CD4-positive, CD25-positive, alpha-beta regulatory T cell (primary cell): ENCODE measurements at regions not wholly inside any gene's neighbourhood (a gene's known extent, or its start where the extent isn't known, plus 50 kb on each side); places are given as distances from the start of the nearest gene placed in this dataset.

Experiments
- ATAC-seq, 2 donors: fragments of 150-1000 bp; cut with Tn5 transposase; one replicate each; pipeline ENCODE4 v1.10.0; 2021; ENCODE audit warnings: low read depth in 2 of 2, moderate number of reproducible peaks in 2 of 2, moderate library complexity in 1 of 2
- DNase-seq, 3 donors: peaks; one replicate each; pipeline versions ENCODE4 v3.0.0 to v3.0.0-alpha.2; 2012 to 2022; ENCODE audit warnings: mixed read lengths in 1 of 3
- H3K27ac ChIP-seq: one replicate; pipeline ENCODE4 v1.7.0; 2013; ENCODE audit warnings: mild to moderate bottlenecking, low read length; ENCODE audit not compliant: insufficient read depth, poor library complexity, severe bottlenecking
- H3K27me3 ChIP-seq: one replicate; pipeline ENCODE4 v1.7.0; 2013; ENCODE audit warnings: low read length; ENCODE audit not compliant: control insufficient read depth, insufficient read depth
- H3K36me3 ChIP-seq: one replicate; pipeline ENCODE4 v1.7.0; 2013; ENCODE audit warnings: mild to moderate bottlenecking, low read length, moderate library complexity; ENCODE audit not compliant: control insufficient read depth, insufficient read depth
- H3K4me1 ChIP-seq: 2 replicates; pipeline ENCODE4 v1.7.0; 2013; ENCODE audit warnings: mild to moderate bottlenecking, low read length; ENCODE audit not compliant: insufficient read depth, control insufficient read depth, poor library complexity, severe bottlenecking
- H3K4me3 ChIP-seq: one replicate; pipeline ENCODE4 v1.7.0; 2013; ENCODE audit warnings: low read depth, mild to moderate bottlenecking, low read length, moderate library complexity
- H3K9me3 ChIP-seq, 2 experiments: 1 replicate in 1 of 2; 2 replicates in 1 of 2; pipeline ENCODE4 v1.7.0; 2013; ENCODE audit warnings: low read length in 2 of 2, mild to moderate bottlenecking in 1 of 2, moderate library complexity in 1 of 2; ENCODE audit not compliant: control insufficient read depth in 2 of 2
- H3K27ac Mint-ChIP-seq, 3 donors: one replicate each; pipeline ENCODE4 v1.8.0; 2020 to 2022; ENCODE audit warnings: mild to moderate bottlenecking in 3 of 3, mixed read lengths in 3 of 3, moderate library complexity in 2 of 3
- H3K27me3 Mint-ChIP-seq: one replicate; pipeline ENCODE4 v1.8.0; 2022; ENCODE audit warnings: mild to moderate bottlenecking, mixed read lengths
- H3K36me3 Mint-ChIP-seq: one replicate; pipeline ENCODE4 v1.8.0; 2020; ENCODE audit warnings: mixed read lengths
- H3K4me1 Mint-ChIP-seq, 4 donors: one replicate each; pipeline ENCODE4 v1.8.0; 2020 to 2022; ENCODE audit warnings: mixed read lengths in 4 of 4, mild to moderate bottlenecking in 1 of 4
- H3K4me3 Mint-ChIP-seq, 4 donors: one replicate each; pipeline ENCODE4 v1.8.0; 2020 to 2022; ENCODE audit warnings: mild to moderate bottlenecking in 4 of 4, mixed read lengths in 4 of 4, moderate library complexity in 3 of 4
- H3K9me3 Mint-ChIP-seq, 7 donors: one replicate each; pipeline ENCODE4 v1.8.0; 2020 to 2022; ENCODE audit warnings: mixed read lengths in 7 of 7, mild to moderate bottlenecking in 3 of 7, moderate library complexity in 2 of 7

GRCh38 chr1:219987325-219987724, 59.0 kb upstream of the SLC30A10 start:
- no peaks in the 10 kb centered on the region for H3K4me1 ChIP-seq
- peaks cover 52% of the 10 kb centered on the region for H3K36me3 ChIP-seq
- Mint-ChIP-seq H3K36me3 (peaks cover 26% of the 10 kb centered on the region), H3K9me3 (no peaks in the 10 kb centered on the region), H3K27me3 (no peaks in the 10 kb centered on the region), H3K27ac (no peak overlapping the region), H3K4me3 (no peak overlapping the region), H3K4me1 (peaks cover 0 to 13% (median 9%) of the 10 kb centered on the region in 4 donors)
- no peaks in the 10 kb centered on the region for H3K27me3 ChIP-seq
- no peak overlapping the region for H3K4me3 ChIP-seq
- no peak for ATAC-seq
- H3K27ac ChIP-seq: no peak overlapping the region
- DNase-seq: no peak
- H3K9me3 ChIP-seq: no peaks in the 10 kb centered on the region

- no peaks in the 10 kb centered on the region for H3K4me1 ChIP-seq
- H3K27me3 ChIP-seq: no peaks in the 10 kb centered on the region
- peaks cover 73% of the 10 kb centered on the region for H3K36me3 ChIP-seq
- Mint-ChIP-seq H3K4me3 (no peak overlapping the region), H3K9me3 (no peaks in the 10 kb centered on the region), H3K36me3 (peaks cover 33% of the 10 kb centered on the region), H3K27me3 (no peaks in the 10 kb centered on the region), H3K27ac (no peak overlapping the region), H3K4me1 (peaks cover 0 to 3% (median 1%) of the 10 kb centered on the region in 4 donors)
- ATAC-seq (no peak), DNase-seq (no peak)
- no peak overlapping the region for H3K4me3 ChIP-seq
- no peaks in the 10 kb centered on the region for H3K9me3 ChIP-seq
- no peak overlapping the region for H3K27ac ChIP-seq
These were observed 56.8 kb upstream of the SLC30A10 start for GRCh38 chr1:219985169-219985568.
